Smooth muscle cell (in vitro differentiated cells): ENCODE measurements at regions not wholly inside any gene's neighbourhood (a gene's known extent, or its start where the extent isn't known, plus 50 kb on each side); places are given as distances from the start of the nearest gene placed in this dataset.
"Not testable (repeated sequence)": the region's sequence is repeated elsewhere in the genome, so short reads cannot be mapped to it uniquely, and the experiment has no call there.

Source experiments
- DNase-seq: peaks from one replicate; lab custom pipeline; 2025; ENCODE audit not compliant: unreplicated experiment; lab: John Stamatoyannopoulos, UW
- H2AFZ ChIP-seq: fragments of 200-600 bp; sonication (generic); 2 replicates; pipeline ENCODE4 v1.6.0; 2016; ENCODE audit warnings: antibody characterized with exemption, low read depth, mild to moderate bottlenecking
- H3F3A ChIP-seq: fragments of 200-600 bp; sonication (generic); 2 replicates; pipeline ENCODE4 v1.6.0; 2017; ENCODE audit warnings: antibody characterized with exemption, low read depth
- H3K27ac ChIP-seq: fragments of 200-600 bp; sonication (generic); 2 replicates; pipeline ENCODE4 v1.5.1; 2016; ENCODE audit warnings: low read depth, mild to moderate bottlenecking
- H3K27me3 ChIP-seq: fragments of 200-600 bp; sonication (generic); 2 replicates; pipeline ENCODE4 v1.6.1; 2016; ENCODE audit warnings: low read depth, mild to moderate bottlenecking
- H3K36me3 ChIP-seq: fragments of 200-600 bp; sonication (generic); 2 replicates; pipeline ENCODE4 v1.5.1; 2016; ENCODE audit warnings: low read depth
- H3K4me1 ChIP-seq: fragments of 200-600 bp; sonication (generic); 2 replicates; pipeline ENCODE4 v1.5.1; 2016; ENCODE audit warnings: low read depth
- H3K4me2 ChIP-seq: fragments of 200-600 bp; sonication (generic); 2 replicates; pipeline ENCODE4 v1.6.0; 2016; ENCODE audit warnings: mild to moderate bottlenecking
- H3K4me3 ChIP-seq: fragments of 200-600 bp; sonication (generic); 2 replicates; pipeline ENCODE4 v1.5.1; 2016; ENCODE audit warnings: mild to moderate bottlenecking
- H3K79me2 ChIP-seq: fragments of 200-600 bp; sonication (generic); 2 replicates; pipeline ENCODE4 v1.6.0; 2016; ENCODE audit warnings: low read depth, mild to moderate bottlenecking
- H3K9ac ChIP-seq: fragments of 200-600 bp; sonication (generic); 2 replicates; pipeline ENCODE4 v1.6.0; 2016; ENCODE audit warnings: low read depth
- H3K9me3 ChIP-seq: fragments of 200-600 bp; sonication (generic); replicated peaks from 2 replicates; pipeline ENCODE4 v1.5.1; 2016; ENCODE audit warnings: low read depth
- H4K20me1 ChIP-seq: fragments of 200-600 bp; sonication (generic); 2 replicates; pipeline ENCODE4 v1.6.0; 2016; ENCODE audit warnings: low read depth
- CTCF ChIP-seq: fragments of 200-600 bp; sonication (generic); IDR thresholded peaks from 2 replicates; pipeline ENCODE4 v1.5.1; 2017; ENCODE audit warnings: borderline replicate concordance, mild to moderate bottlenecking, antibody characterized with exemption; ENCODE audit not compliant: insufficient read depth, poor library complexity, severe bottlenecking
- WGBS: methylation state at CpG from one replicate; pipeline ENCODE4 v1.1.7; 2016; ENCODE audit warnings: low lambda C conversion rate; 5-methylcytosine and 5-hydroxymethylcytosine counted together

GRCh38 chr4:159592898-159593556, 490.1 kb downstream of the RAPGEF2 start:
- Histone ChIP-seq H3K27ac (no peak overlapping the region), H3K4me1 (peaks cover 19% of the 10 kb centered on the region), H4K20me1 (no peaks in the 10 kb centered on the region), H3F3A (no peaks in the 10 kb centered on the region), H3K9me3 (no peaks in the 10 kb centered on the region), H3K4me3 (no peak overlapping the region), H3K27me3 (no peaks in the 10 kb centered on the region), H2AFZ (no peak overlapping the region), H3K79me2 (no peaks in the 10 kb centered on the region), H3K4me2 (no peak overlapping the region), H3K9ac (no peak overlapping the region), H3K36me3 (no peaks in the 10 kb centered on the region)
- 45% methylated on average over 2 of the region's 2 CpGs for WGBS
- no peak for TF ChIP-seq CTCF
- DNase-seq = no peak

- Histone ChIP-seq H3K4me1 (peaks cover 19% of the 10 kb centered on the region), H3K4me2 (no peak overlapping the region), H3K36me3 (no peaks in the 10 kb centered on the region), H3F3A (no peaks in the 10 kb centered on the region), H3K79me2 (no peaks in the 10 kb centered on the region), H3K4me3 (no peak overlapping the region), H3K27me3 (no peaks in the 10 kb centered on the region), H3K9me3 (no peaks in the 10 kb centered on the region), H3K27ac (no peak overlapping the region), H3K9ac (no peak overlapping the region), H2AFZ (no peak overlapping the region), H4K20me1 (no peaks in the 10 kb centered on the region)
- TF ChIP-seq CTCF = no peak
- DNase-seq = no peak
- 45% methylated on average over 4 of the region's 4 CpGs for WGBS
Measured at GRCh38 chr4:159593681-159594080, 490.8 kb downstream of the RAPGEF2 start.

- Histone ChIP-seq H3K36me3 (no peaks in the 10 kb centered on the region), H3F3A (no peaks in the 10 kb centered on the region), H3K4me3 (no peak overlapping the region), H3K9ac (no peak overlapping the region), H3K9me3 (no peaks in the 10 kb centered on the region), H3K4me1 (peaks cover 19% of the 10 kb centered on the region), H2AFZ (no peak overlapping the region), H3K27me3 (no peaks in the 10 kb centered on the region), H4K20me1 (no peaks in the 10 kb centered on the region), H3K27ac (no peak overlapping the region), H3K4me2 (no peak overlapping the region), H3K79me2 (no peaks in the 10 kb centered on the region)
- TF ChIP-seq CTCF = no peak
- DNase-seq = no peak
- 50% methylated on average over 2 of the region's 2 CpGs for WGBS
Measured at GRCh38 chr4:159594576-159594975, 491.7 kb downstream of the RAPGEF2 start.

GRCh38 chr4:159595101-159595500, 492.2 kb downstream of the RAPGEF2 start:
- 61% methylated on average over 4 of the region's 4 CpGs for WGBS
- peaks cover 19% of the 10 kb centered on the region for H3K4me1 ChIP-seq
- H3K27ac ChIP-seq, H3K4me2 ChIP-seq, H3K9ac ChIP-seq, H3K9me3 ChIP-seq, H3K79me2 ChIP-seq, H4K20me1 ChIP-seq, H2AFZ ChIP-seq, DNase-seq, H3K27me3 ChIP-seq, H3K4me3 ChIP-seq, H3K36me3 ChIP-seq, H3F3A ChIP-seq: not testable (repeated sequence)
